Memory B cell (primary cell): ENCODE measurements at regions not wholly inside any gene's neighbourhood (a gene's known extent, or its start where the extent isn't known, plus 50 kb on each side); places are given as distances from the start of the nearest gene placed in this dataset.
A peak's percentile ranks its signal among the peaks of the same experiment; 100 is the strongest.

Experiments
- ATAC-seq: fragments of 150-1000 bp; cut with Tn5 transposase; 2 replicates; pipeline ENCODE4 v1.10.0; 2021; ENCODE audit warnings: low read depth, mild to moderate bottlenecking, moderate library complexity
- DNase-seq, 2 donors: peaks; one replicate each; pipeline ENCODE4 v3.0.0; 2022; ENCODE audit warnings: low spot score in 2 of 2
- H3K27ac Mint-ChIP-seq: one replicate; pipeline ENCODE4 v1.8.0; 2022; ENCODE audit warnings: mild to moderate bottlenecking, moderate library complexity, mixed read lengths
- H3K27me3 Mint-ChIP-seq: one replicate; pipeline ENCODE4 v1.8.0; 2022; ENCODE audit warnings: mixed read lengths
- H3K36me3 Mint-ChIP-seq: one replicate; pipeline ENCODE4 v1.8.0; 2022; ENCODE audit warnings: mild to moderate bottlenecking, mixed read lengths
- H3K4me1 Mint-ChIP-seq: one replicate; pipeline ENCODE4 v1.8.0; 2022; ENCODE audit warnings: mixed read lengths
- H3K4me3 Mint-ChIP-seq: one replicate; pipeline ENCODE4 v1.8.0; 2022; ENCODE audit warnings: mild to moderate bottlenecking, moderate library complexity, mixed read lengths
- H3K9me3 Mint-ChIP-seq: one replicate; pipeline ENCODE4 v1.8.0; 2022; ENCODE audit warnings: mixed read lengths

GRCh38 chr7:22601003-22601402, 101.0 kb upstream of the STEAP1B start:
- no peaks in the 10 kb centered on the region for H3K27me3 Mint-ChIP-seq
- no peak overlapping the region for H3K27ac Mint-ChIP-seq
- peaks cover 1% of the 10 kb centered on the region for H3K36me3 Mint-ChIP-seq
- H3K4me1 Mint-ChIP-seq, result peaks cover 5% of the 10 kb centered on the region
- ATAC-seq, result no peak
- DNase-seq, result no peak
- H3K4me3 Mint-ChIP-seq, result no peak overlapping the region
- H3K9me3 Mint-ChIP-seq, result no peaks in the 10 kb centered on the region

- DNase-seq (no peak), ATAC-seq (no peak)
- no peaks in the 10 kb centered on the region for H3K4me1 Mint-ChIP-seq
- H3K9me3 Mint-ChIP-seq, result no peaks in the 10 kb centered on the region
- no peaks in the 10 kb centered on the region for H3K27me3 Mint-ChIP-seq
- H3K4me3 Mint-ChIP-seq, result no peak overlapping the region
- no peak overlapping the region for H3K27ac Mint-ChIP-seq
- peaks cover 7% of the 10 kb centered on the region for H3K36me3 Mint-ChIP-seq
Measured at GRCh38 chr7:22598318-22598920, 98.4 kb upstream of the STEAP1B start.

- Mint-ChIP-seq H3K27ac (no peak overlapping the region), H3K27me3 (no peaks in the 10 kb centered on the region), H3K4me1 (no peaks in the 10 kb centered on the region), H3K36me3 (peaks cover 8% of the 10 kb centered on the region), H3K9me3 (no peaks in the 10 kb centered on the region), H3K4me3 (no peak overlapping the region)
- ATAC-seq (no peak), DNase-seq (no peak)
Measured at GRCh38 chr7:22597844-22598243, 97.9 kb upstream of the STEAP1B start.

GRCh38 chr7:22596763-22597400, 96.9 kb upstream of the STEAP1B start:
- H3K36me3 Mint-ChIP-seq, result peaks cover 14% of the 10 kb centered on the region
- ATAC-seq (no peak), DNase-seq (no peak)
- no peak overlapping the region for H3K4me3 Mint-ChIP-seq
- no peak overlapping the region for H3K27ac Mint-ChIP-seq
- H3K9me3 Mint-ChIP-seq, result no peaks in the 10 kb centered on the region
- H3K27me3 Mint-ChIP-seq, result peaks cover 5% of the 10 kb centered on the region
- H3K4me1 Mint-ChIP-seq, result peaks cover 4% of the 10 kb centered on the region

GRCh38 chr7:22594020-22594419, 94.0 kb upstream of the STEAP1B start:
- ATAC-seq, result no peak
- H3K27me3 Mint-ChIP-seq, result peaks cover 5% of the 10 kb centered on the region
- no peak for DNase-seq

GRCh38 chr7:22591271-22591670, 91.3 kb upstream of the STEAP1B start:
- Mint-ChIP-seq H3K27me3 (peaks cover 5% of the 10 kb centered on the region), H3K9me3 (no peaks in the 10 kb centered on the region), H3K27ac (no peak overlapping the region), H3K4me1 (peaks cover 15% of the 10 kb centered on the region), H3K36me3 (peaks cover 13% of the 10 kb centered on the region), H3K4me3 (no peak overlapping the region)
- ATAC-seq (no peak), DNase-seq (no peak)

More at GRCh38 chr7:22594020-22594419, 94.0 kb upstream of the STEAP1B start:
- H3K4me1 Mint-ChIP-seq, result peaks cover 4% of the 10 kb centered on the region
- no peak overlapping the region for H3K27ac Mint-ChIP-seq
- no peak overlapping the region for H3K4me3 Mint-ChIP-seq
- peaks cover 14% of the 10 kb centered on the region for H3K36me3 Mint-ChIP-seq
- no peaks in the 10 kb centered on the region for H3K9me3 Mint-ChIP-seq

GRCh38 chr7:22589641-22590201, 89.7 kb upstream of the STEAP1B start:
- Mint-ChIP-seq H3K27me3 (peaks cover 5% of the 10 kb centered on the region), H3K4me1 (peaks cover 18% of the 10 kb centered on the region), H3K36me3 (peaks cover 8% of the 10 kb centered on the region), H3K4me3 (no peak overlapping the region), H3K27ac (no peak overlapping the region), H3K9me3 (no peaks in the 10 kb centered on the region)
- no peak for ATAC-seq
- no peak for DNase-seq

- no peaks in the 10 kb centered on the region for H3K9me3 Mint-ChIP-seq
- H3K27me3 Mint-ChIP-seq, result peaks cover 5% of the 10 kb centered on the region
- peaks cover 24% of the 10 kb centered on the region for H3K4me1 Mint-ChIP-seq
- ATAC-seq, result no peak
- H3K27ac Mint-ChIP-seq, result no peak overlapping the region
- DNase-seq, result no peak
- H3K36me3 Mint-ChIP-seq, result peaks cover 6% of the 10 kb centered on the region
- H3K4me3 Mint-ChIP-seq, result no peak overlapping the region
Measured at GRCh38 chr7:22588351-22588750, 88.4 kb upstream of the STEAP1B start.

GRCh38 chr7:22587322-22587721, 87.3 kb upstream of the STEAP1B start:
- ATAC-seq, result peak; percentile 26
- Mint-ChIP-seq H3K27me3 (peaks cover 1% of the 10 kb centered on the region), H3K4me1 (peaks cover 23% of the 10 kb centered on the region), H3K27ac (peak overlapping the region; percentile 28), H3K4me3 (no peak overlapping the region), H3K36me3 (peaks cover under 1% of the 10 kb centered on the region), H3K9me3 (no peaks in the 10 kb centered on the region)
- no peak for DNase-seq

- Mint-ChIP-seq H3K4me1 (peaks cover 22% of the 10 kb centered on the region), H3K27ac (peak overlapping the region; percentile 28), H3K4me3 (no peak overlapping the region), H3K27me3 (no peaks in the 10 kb centered on the region), H3K36me3 (no peaks in the 10 kb centered on the region), H3K9me3 (no peaks in the 10 kb centered on the region)
- DNase-seq (no peak), ATAC-seq (no peak)
Measured at GRCh38 chr7:22586786-22587140, 86.8 kb upstream of the STEAP1B start.

- Mint-ChIP-seq H3K27ac (no peak overlapping the region), H3K36me3 (no peaks in the 10 kb centered on the region), H3K4me3 (no peak overlapping the region), H3K4me1 (peaks cover 22% of the 10 kb centered on the region), H3K27me3 (no peaks in the 10 kb centered on the region), H3K9me3 (no peaks in the 10 kb centered on the region)
- ATAC-seq (no peak), DNase-seq (no peak)
Measured at GRCh38 chr7:22586101-22586785, 86.3 kb upstream of the STEAP1B start.

- peaks cover 1% of the 10 kb centered on the region for H3K9me3 Mint-ChIP-seq
- H3K27me3 Mint-ChIP-seq, result no peaks in the 10 kb centered on the region
- H3K27ac Mint-ChIP-seq, result no peak overlapping the region
- DNase-seq, result no peak
- ATAC-seq, result no peak
- peaks cover 27% of the 10 kb centered on the region for H3K4me1 Mint-ChIP-seq
- no peak overlapping the region for H3K4me3 Mint-ChIP-seq
- H3K36me3 Mint-ChIP-seq, result no peaks in the 10 kb centered on the region
Measured at GRCh38 chr7:22584179-22584578, 84.2 kb upstream of the STEAP1B start.

GRCh38 chr7:22582863-22583622, 83.1 kb upstream of the STEAP1B start:
- Mint-ChIP-seq H3K36me3 (no peaks in the 10 kb centered on the region), H3K4me1 (peaks cover 30% of the 10 kb centered on the region), H3K9me3 (peaks cover 3% of the 10 kb centered on the region), H3K4me3 (no peak overlapping the region), H3K27ac (no peak overlapping the region), H3K27me3 (no peaks in the 10 kb centered on the region)
- ATAC-seq (no peak), DNase-seq (no peak)

- Mint-ChIP-seq H3K4me3 (no peak overlapping the region), H3K27me3 (no peaks in the 10 kb centered on the region), H3K36me3 (no peaks in the 10 kb centered on the region), H3K4me1 (peaks cover 29% of the 10 kb centered on the region), H3K27ac (no peak overlapping the region), H3K9me3 (peaks cover 3% of the 10 kb centered on the region)
- no peak for ATAC-seq
- DNase-seq, result no peak
Measured at GRCh38 chr7:22581099-22581498, 81.1 kb upstream of the STEAP1B start.
